ENCODE measurements at regions not wholly inside any gene's neighbourhood (a gene's known extent, or its start where the extent isn't known, plus 50 kb on each side); places are given as distances from the start of the nearest gene placed in this dataset.

DNA sequence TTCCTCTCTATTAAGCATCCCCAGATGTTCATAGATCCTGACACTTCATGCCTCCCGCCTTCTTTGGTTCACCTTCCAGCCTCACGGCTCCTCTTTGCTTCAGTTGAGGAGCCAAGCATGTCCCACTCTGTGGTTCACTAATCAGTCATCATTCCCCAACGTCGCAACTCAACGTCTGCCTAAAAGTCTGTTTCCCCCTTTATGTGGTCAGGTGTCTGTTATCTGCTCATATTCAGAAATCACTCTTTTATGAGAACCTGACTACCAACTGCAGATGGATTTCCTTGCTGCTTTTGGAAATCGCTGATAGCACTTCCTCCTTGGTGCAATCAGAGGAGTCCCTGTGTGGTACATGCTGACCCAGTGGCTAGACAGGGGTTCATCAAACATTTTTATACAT, 94.1 kb upstream of the VANGL1 start:
- TF ChIP-seq, protein P1, sequence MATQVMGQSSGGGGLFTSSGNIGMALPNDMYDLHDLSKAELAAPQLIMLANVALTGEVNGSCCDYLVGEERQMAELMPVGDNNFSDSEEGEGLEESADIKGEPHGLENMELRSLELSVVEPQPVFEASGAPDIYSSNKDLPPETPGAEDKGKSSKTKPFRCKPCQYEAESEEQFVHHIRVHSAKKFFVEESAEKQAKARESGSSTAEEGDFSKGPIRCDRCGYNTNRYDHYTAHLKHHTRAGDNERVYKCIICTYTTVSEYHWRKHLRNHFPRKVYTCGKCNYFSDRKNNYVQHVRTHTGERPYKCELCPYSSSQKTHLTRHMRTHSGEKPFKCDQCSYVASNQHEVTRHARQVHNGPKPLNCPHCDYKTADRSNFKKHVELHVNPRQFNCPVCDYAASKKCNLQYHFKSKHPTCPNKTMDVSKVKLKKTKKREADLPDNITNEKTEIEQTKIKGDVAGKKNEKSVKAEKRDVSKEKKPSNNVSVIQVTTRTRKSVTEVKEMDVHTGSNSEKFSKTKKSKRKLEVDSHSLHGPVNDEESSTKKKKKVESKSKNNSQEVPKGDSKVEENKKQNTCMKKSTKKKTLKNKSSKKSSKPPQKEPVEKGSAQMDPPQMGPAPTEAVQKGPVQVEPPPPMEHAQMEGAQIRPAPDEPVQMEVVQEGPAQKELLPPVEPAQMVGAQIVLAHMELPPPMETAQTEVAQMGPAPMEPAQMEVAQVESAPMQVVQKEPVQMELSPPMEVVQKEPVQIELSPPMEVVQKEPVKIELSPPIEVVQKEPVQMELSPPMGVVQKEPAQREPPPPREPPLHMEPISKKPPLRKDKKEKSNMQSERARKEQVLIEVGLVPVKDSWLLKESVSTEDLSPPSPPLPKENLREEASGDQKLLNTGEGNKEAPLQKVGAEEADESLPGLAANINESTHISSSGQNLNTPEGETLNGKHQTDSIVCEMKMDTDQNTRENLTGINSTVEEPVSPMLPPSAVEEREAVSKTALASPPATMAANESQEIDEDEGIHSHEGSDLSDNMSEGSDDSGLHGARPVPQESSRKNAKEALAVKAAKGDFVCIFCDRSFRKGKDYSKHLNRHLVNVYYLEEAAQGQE (IDR thresholded peaks at IDR 0.05; ENCODE audit: insufficient read depth in 1 of 2, low read depth in 2 of 2, low read length in 2 of 2): no peak
- TF ChIP-seq FOXP2 (optimal IDR thresholded peaks at IDR 0.05; ENCODE audit: borderline replicate concordance, extremely low read depth, extremely low read length, insufficient read depth) (no peak), SIN3A (IDR thresholded peaks at IDR 0.05; ENCODE audit: borderline replicate concordance, insufficient read depth, low read length) (no peak), POLR2AphosphoS5 (IDR thresholded peaks at IDR 0.05; ENCODE audit: low read depth, low read length) (no peak), TAF1 (IDR thresholded peaks at IDR 0.05; ENCODE audit: borderline replicate concordance, insufficient read depth, low read length) (no peak)
